Coronary artery (tissue), 2 donors: ENCODE measurements at regions not wholly inside any gene's neighbourhood (a gene's known extent, or its start where the extent isn't known, plus 50 kb on each side); places are given as distances from the start of the nearest gene placed in this dataset.
A peak's percentile ranks its signal among the peaks of the same experiment; 100 is the strongest.

Experiments used
- DNase-seq: peaks from one replicate; pipeline ENCODE4 v3.0.0-alpha.2; 2017; ENCODE audit warnings: low spot score
- H3K27ac ChIP-seq, 2 donors: fragments of 200-600 bp; sonication (generic); one replicate each; pipeline ENCODE4 v1.5.1; 2016 to 2019
- H3K4me3 ChIP-seq: fragments of 200-600 bp; sonication (generic); 2 replicates; pipeline ENCODE4 v1.5.1; 2016; ENCODE audit warnings: mild to moderate bottlenecking, moderate library complexity
- CTCF ChIP-seq: fragments of 200-600 bp; sonication (generic); IDR thresholded peaks from one replicate; pipeline ENCODE4 v1.5.1; 2019; ENCODE audit warnings: antibody characterized with exemption

GRCh38 chr1:55707196-55707595 is 492.0 kb upstream of the USP24 start:
- TF ChIP-seq CTCF: no peak
- H3K4me3 ChIP-seq: no peak overlapping the region
- DNase-seq: no peak
- no peak overlapping the region for H3K27ac ChIP-seq

DNA sequence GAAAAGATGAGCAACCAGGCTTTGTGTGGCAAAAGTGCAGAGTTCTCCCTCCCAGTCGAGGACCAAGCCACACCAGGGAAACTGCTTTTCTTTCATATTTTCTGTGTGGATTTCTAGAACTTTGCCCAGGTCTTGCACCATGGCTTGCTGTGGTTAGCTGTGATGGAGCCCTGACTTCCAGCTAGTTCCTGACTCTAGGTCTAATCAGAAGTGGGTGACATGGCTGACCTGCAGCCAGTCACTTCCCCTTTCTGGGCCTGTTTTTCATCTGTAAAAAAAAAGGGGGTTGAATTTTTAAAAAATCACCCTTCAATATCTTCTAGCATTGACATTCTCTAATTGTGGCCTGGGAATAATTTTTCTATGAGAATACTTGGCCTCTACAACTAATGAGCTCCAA is 491.2 kb upstream of the USP24 start:
- DNase-seq: no peak
- H3K4me3 ChIP-seq: no peak overlapping the region
- TF ChIP-seq CTCF: no peak
- no peak overlapping the region for H3K27ac ChIP-seq

DNA sequence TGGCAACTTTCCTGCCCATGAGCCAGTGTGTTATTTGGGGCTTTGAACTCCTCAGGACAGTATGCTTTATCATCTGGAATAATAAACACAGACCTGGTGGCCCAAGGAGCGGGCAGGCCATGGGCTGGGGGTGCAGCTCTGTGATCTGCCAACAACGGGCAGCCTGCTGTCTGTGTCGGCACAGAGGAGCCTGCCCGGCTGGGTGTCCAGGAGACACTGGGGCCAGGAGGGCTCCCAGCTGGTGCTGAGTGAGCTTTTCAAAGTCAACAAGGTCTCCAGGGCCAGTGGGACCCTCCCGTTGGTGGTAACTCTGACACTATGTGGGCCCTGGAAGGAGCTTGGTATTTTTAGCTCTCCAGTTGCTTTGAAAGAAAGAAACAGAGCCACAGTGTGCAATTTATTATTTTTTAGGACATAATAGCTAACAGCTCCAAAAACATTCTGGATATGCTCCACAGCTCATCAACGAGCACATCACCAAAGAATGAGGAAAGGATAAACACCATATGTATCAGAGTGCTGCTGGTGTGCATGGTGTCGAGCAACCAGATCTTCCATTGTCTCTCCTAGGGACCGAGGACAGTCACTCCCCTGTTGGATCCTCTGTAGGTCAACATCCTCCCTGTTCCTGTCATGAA is 488.7 kb upstream of the USP24 start:
- DNase-seq: no peak
- no peak for TF ChIP-seq CTCF
- Histone ChIP-seq H3K27ac (no peak overlapping the region), H3K4me3 (no peak overlapping the region)

- no peak for DNase-seq
- no peak overlapping the region for H3K27ac ChIP-seq
- H3K4me3 ChIP-seq: no peak overlapping the region
- peak; percentile 26 for TF ChIP-seq CTCF
Measured at GRCh38 chr1:55702064-55702463, 486.9 kb upstream of the USP24 start.

DNA sequence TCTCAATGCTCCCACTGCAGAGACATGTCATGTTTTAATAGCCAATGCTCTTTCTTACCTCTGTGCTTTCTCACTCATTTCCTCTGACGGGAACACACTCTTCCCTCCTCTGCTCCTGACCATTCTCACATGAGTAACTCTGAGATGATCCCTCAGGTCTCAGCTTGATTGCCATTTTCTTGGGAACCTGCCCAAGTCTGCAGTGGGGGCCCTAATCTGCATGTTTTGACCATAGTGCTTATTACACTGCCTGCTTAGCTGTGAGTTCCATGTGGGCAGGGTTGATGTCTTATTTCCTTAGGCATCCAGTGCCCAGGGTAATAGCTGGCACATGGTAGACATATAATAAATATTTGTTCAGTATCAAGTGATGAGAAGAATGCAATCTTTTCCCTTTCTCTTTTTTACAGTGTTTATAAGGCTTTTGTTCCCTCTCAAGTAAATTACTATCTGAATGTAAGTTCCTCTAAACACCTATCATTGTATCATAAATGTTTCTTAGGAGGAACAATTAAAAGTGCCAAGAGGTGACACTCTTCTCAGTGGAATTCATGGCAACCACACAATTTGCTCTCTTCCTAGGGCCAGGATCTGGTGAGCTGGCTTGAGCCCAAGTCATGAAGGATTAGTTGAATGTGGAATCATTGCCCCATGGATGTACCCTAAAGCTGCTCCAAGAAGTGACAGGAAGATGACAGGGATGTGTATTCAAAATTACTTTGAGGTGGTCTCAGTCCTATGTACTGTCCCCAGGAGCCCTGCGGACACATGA is 485.4 kb upstream of the USP24 start:
- Histone ChIP-seq H3K4me3 (no peak overlapping the region), H3K27ac (no peak overlapping the region)
- DNase-seq: no peak
- no peak for TF ChIP-seq CTCF

- H3K27ac ChIP-seq: no peak overlapping the region
- no peak for DNase-seq
- no peak for TF ChIP-seq CTCF
Measured at GRCh38 chr1:55699228-55699627, 484.1 kb upstream of the USP24 start.

DNA sequence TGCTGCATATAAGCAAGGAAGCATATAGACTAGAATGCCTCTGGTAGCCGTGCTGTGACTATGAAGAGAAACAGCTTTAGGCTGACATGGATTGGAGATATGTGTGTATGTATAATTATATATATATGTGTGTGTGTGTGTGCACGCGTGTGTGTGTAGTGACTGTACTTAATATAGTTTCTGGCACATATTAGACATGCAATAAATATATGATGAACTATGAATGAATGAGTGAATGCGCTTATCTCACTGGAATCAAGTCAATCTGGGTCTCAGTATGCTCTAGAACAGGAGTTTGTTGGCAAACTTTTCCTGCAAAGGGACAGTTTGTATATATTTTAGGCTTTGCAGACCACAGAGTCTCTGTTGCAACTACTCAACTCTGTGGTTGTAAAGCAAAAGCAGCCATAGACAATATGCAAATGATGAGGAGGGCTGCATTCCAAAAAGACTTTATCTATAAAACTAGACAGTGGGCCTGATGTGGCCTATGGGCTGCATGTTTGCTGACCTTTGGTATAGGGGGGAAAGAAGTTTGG is 482.9 kb upstream of the USP24 start:
- Histone ChIP-seq H3K4me3 (no peak overlapping the region), H3K27ac (no peak overlapping the region)
- DNase-seq: no peak
- TF ChIP-seq CTCF: no peak

More at GRCh38 chr1:55699228-55699627, 484.1 kb upstream of the USP24 start:
- no peak overlapping the region for H3K4me3 ChIP-seq
